Astrocyte of the spinal cord (primary cell): ENCODE measurements at regions not wholly inside any gene's neighbourhood (a gene's known extent, or its start where the extent isn't known, plus 50 kb on each side); places are given as distances from the start of the nearest gene placed in this dataset.
"Not testable (repeated sequence)": the region's sequence is repeated elsewhere in the genome, so short reads cannot be mapped to it uniquely, and the experiment has no call there.

Source experiments
- DNase-seq: peaks from one replicate; pipeline ENCODE4 v3.0.0; 2011; ENCODE audit warnings: low read depth, low spot score
- H3K4me3 ChIP-seq: 2 replicates; pipeline ENCODE4 v1.5.1; 2011; ENCODE audit warnings: low read depth, mild to moderate bottlenecking, low read length, moderate library complexity
- CTCF ChIP-seq: IDR thresholded peaks from 2 replicates; pipeline ENCODE4 v1.5.1; 2012; ENCODE audit warnings: low read depth, mild to moderate bottlenecking, low read length, inconsistent platforms
- in situ Hi-C: cut with HindIII; loops from 2 replicates; pipeline ENCODE4 v1.10.0; 2017; ENCODE audit warnings: low sequenced_read_pairs

- DNase-seq: no peak
- in situ Hi-C loops: no loop called here
- no peak overlapping the region for H3K4me3 ChIP-seq
- TF ChIP-seq CTCF: no peak
Observed at GRCh38 chr6:168860987-168861386, 392.7 kb downstream of the THBS2 start.

- no peak for DNase-seq
- no peak for TF ChIP-seq CTCF
- in situ Hi-C loops: no loop called here
- H3K4me3 ChIP-seq: no peak overlapping the region
Observed at GRCh38 chr6:168860341-168860740, 393.3 kb downstream of the THBS2 start.

GRCh38 chr6:168858926-168859325, 394.7 kb downstream of the THBS2 start:
- TF ChIP-seq CTCF: no peak

GRCh38 chr6:168856914-168857313, 396.7 kb downstream of the THBS2 start:
- TF ChIP-seq CTCF: no peak
- H3K4me3 ChIP-seq: no peak overlapping the region
- in situ Hi-C loops: no loop called here
- DNase-seq: no peak

More at GRCh38 chr6:168858926-168859325, 394.7 kb downstream of the THBS2 start:
- no peak for DNase-seq
- no peak overlapping the region for H3K4me3 ChIP-seq
- in situ Hi-C loops: no loop called here

GRCh38 chr6:168852376-168852884, 401.2 kb downstream of the THBS2 start:
- no peak for TF ChIP-seq CTCF
- in situ Hi-C loops: no loop called here
- no peak overlapping the region for H3K4me3 ChIP-seq
- DNase-seq: no peak

- in situ Hi-C loops: no loop called here
- no peak overlapping the region for H3K4me3 ChIP-seq
- no peak for TF ChIP-seq CTCF
- DNase-seq: peak; percentile 5
Observed at GRCh38 chr6:168851460-168852375, 401.9 kb downstream of the THBS2 start.

GRCh38 chr6:168850027-168850736, 403.5 kb downstream of the THBS2 start:
- H3K4me3 ChIP-seq, in situ Hi-C loops, DNase-seq: not testable (repeated sequence)
